Loucy (cell line): ENCODE measurements at regions not wholly inside any gene's neighbourhood (a gene's known extent, or its start where the extent isn't known, plus 50 kb on each side); places are given as distances from the start of the nearest gene placed in this dataset.

ENCODE experiments used
- H2AFZ ChIP-seq: fragments of 200-600 bp; sonication (generic); 2 replicates; pipeline ENCODE4 v1.6.0; 2016; ENCODE audit warnings: antibody characterized with exemption, mild to moderate bottlenecking, low read length, moderate library complexity
- H3F3A ChIP-seq: fragments of 200-600 bp; 2 replicates; pipeline ENCODE4 v1.6.0; 2016; ENCODE audit warnings: antibody characterized with exemption, low read depth, mild to moderate bottlenecking
- H3K27me3 ChIP-seq: fragments of 200-600 bp; sonication (generic); 2 replicates; pipeline ENCODE4 v1.6.1; 2014; ENCODE audit warnings: low read length, mild to moderate bottlenecking; ENCODE audit not compliant: insufficient read depth, poor library complexity, severe bottlenecking
- H3K36me3 ChIP-seq: fragments of 200-600 bp; sonication (generic); 2 replicates; pipeline ENCODE4 v1.6.1; 2016; ENCODE audit warnings: low read length; ENCODE audit not compliant: insufficient read depth
- H3K4me1 ChIP-seq: fragments of 200-600 bp; sonication (generic); 2 replicates; pipeline ENCODE4 v1.5.1; 2014; ENCODE audit warnings: low read length, mild to moderate bottlenecking; ENCODE audit not compliant: insufficient read depth, poor library complexity, severe bottlenecking
- H3K4me2 ChIP-seq: fragments of 200-600 bp; sonication (generic); 2 replicates; pipeline ENCODE4 v1.6.0; 2014; ENCODE audit warnings: antibody characterized with exemption, low read length, low read depth, mild to moderate bottlenecking; ENCODE audit not compliant: poor library complexity, severe bottlenecking
- H3K4me3 ChIP-seq: fragments of 200-600 bp; sonication (generic); 2 replicates; pipeline ENCODE4 v1.5.1; 2014; ENCODE audit warnings: low read length, mild to moderate bottlenecking, mixed read lengths; ENCODE audit not compliant: poor library complexity, severe bottlenecking
- H3K79me2 ChIP-seq: fragments of 200-600 bp; sonication (generic); 2 replicates; pipeline ENCODE4 v1.6.1; 2014; ENCODE audit warnings: low read length; ENCODE audit not compliant: insufficient read depth
- H3K9ac ChIP-seq: fragments of 200-600 bp; sonication (generic); 2 replicates; pipeline ENCODE4 v1.6.0; 2014; ENCODE audit warnings: mild to moderate bottlenecking, low read depth, low read length, moderate library complexity; ENCODE audit not compliant: poor library complexity, severe bottlenecking
- H3K9me2 ChIP-seq: fragments of 200-600 bp; sonication (generic); replicated peaks from 2 replicates; pipeline ENCODE4 v1.6.1; 2016; ENCODE audit warnings: low read depth, low read length, mixed read lengths
- H3K9me3 ChIP-seq: fragments of 200-600 bp; sonication (generic); 2 replicates; pipeline ENCODE4 v1.6.1; 2014; ENCODE audit warnings: mild to moderate bottlenecking, antibody characterized with exemption, low read length, low read depth; ENCODE audit not compliant: insufficient read depth
- H4K20me1 ChIP-seq: fragments of 200-600 bp; sonication (generic); 2 replicates; pipeline ENCODE4 v1.6.0; 2014; ENCODE audit warnings: antibody characterized with exemption, low read length, mild to moderate bottlenecking; ENCODE audit not compliant: insufficient read depth, poor library complexity, severe bottlenecking
- CTCF ChIP-seq: fragments of 200-600 bp; sonication (generic); conservative IDR thresholded peaks from 2 replicates; pipeline ENCODE4 v1.5.1; 2014; ENCODE audit warnings: mild to moderate bottlenecking, antibody characterized with exemption, low read length
- EZH2phosphoT487 ChIP-seq: fragments of 200-600 bp; IDR thresholded peaks from 2 replicates; pipeline ENCODE4 v1.6.1; 2018; ENCODE audit warnings: antibody characterized with exemption, mild to moderate bottlenecking, moderate library complexity, borderline replicate concordance

DNA sequence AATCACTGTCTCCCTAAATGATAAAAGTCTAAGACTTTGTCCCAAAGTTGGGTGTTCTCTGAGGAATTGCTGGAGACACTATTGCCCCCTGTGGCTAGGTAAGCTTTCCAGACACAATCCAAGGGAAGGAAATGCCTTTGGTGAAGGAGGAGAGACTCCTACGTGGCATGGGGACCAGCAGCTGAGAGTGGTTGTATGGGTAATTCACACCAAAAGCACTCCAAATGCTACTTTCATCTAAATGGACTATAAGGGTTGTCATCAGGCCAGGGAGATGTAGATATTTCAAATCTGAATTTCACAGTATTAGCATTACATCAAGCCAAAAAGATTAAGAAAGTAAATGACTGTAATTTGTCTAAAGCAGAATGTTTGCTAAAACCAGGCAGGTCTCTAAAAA, 400.8 kb upstream of the THBS1 start:
- H3K36me3 ChIP-seq = no peaks in the 10 kb centered on the region
- H3K9ac ChIP-seq = no peak overlapping the region
- H3K9me3 ChIP-seq = no peaks in the 10 kb centered on the region
- no peaks in the 10 kb centered on the region for H3K9me2 ChIP-seq
- no peaks in the 10 kb centered on the region for H3F3A ChIP-seq
- no peak overlapping the region for H3K4me2 ChIP-seq
- H4K20me1 ChIP-seq = no peaks in the 10 kb centered on the region
- H2AFZ ChIP-seq = no peak overlapping the region
- H3K4me1 ChIP-seq = no peaks in the 10 kb centered on the region
- no peaks in the 10 kb centered on the region for H3K79me2 ChIP-seq
- TF ChIP-seq EZH2phosphoT487 (no peak), CTCF (no peak)
- no peaks in the 10 kb centered on the region for H3K27me3 ChIP-seq
- no peak overlapping the region for H3K4me3 ChIP-seq

DNA sequence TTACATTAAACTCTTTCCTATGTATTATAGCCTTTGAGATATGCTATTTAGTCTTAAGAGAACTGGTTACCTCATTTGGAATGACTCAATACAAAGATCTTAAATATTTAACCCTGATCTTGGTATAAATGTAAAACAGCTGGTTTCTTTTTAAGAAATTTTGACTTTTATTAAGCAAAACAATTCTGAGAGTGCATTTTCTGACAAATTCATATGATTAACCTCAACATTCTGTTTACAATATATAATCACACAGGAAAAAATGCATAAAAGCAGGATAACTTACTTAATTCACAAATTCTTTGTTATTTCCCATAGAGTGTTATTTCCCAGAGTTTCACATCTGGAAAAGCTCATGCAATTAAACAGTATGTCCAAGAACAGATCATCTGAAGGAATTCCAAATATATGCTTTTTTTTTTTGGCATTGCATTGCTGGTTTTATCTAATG, 400.4 kb upstream of the THBS1 start:
- Histone ChIP-seq H3K4me2 (no peak overlapping the region), H3K9me2 (no peaks in the 10 kb centered on the region), H4K20me1 (no peaks in the 10 kb centered on the region), H3K4me1 (no peaks in the 10 kb centered on the region), H3K79me2 (no peaks in the 10 kb centered on the region), H3K27me3 (no peaks in the 10 kb centered on the region), H3K4me3 (no peak overlapping the region), H3K9me3 (no peaks in the 10 kb centered on the region), H2AFZ (no peak overlapping the region), H3K9ac (no peak overlapping the region), H3K36me3 (no peaks in the 10 kb centered on the region), H3F3A (no peaks in the 10 kb centered on the region)
- TF ChIP-seq EZH2phosphoT487 = no peak
- no peak for TF ChIP-seq CTCF

DNA sequence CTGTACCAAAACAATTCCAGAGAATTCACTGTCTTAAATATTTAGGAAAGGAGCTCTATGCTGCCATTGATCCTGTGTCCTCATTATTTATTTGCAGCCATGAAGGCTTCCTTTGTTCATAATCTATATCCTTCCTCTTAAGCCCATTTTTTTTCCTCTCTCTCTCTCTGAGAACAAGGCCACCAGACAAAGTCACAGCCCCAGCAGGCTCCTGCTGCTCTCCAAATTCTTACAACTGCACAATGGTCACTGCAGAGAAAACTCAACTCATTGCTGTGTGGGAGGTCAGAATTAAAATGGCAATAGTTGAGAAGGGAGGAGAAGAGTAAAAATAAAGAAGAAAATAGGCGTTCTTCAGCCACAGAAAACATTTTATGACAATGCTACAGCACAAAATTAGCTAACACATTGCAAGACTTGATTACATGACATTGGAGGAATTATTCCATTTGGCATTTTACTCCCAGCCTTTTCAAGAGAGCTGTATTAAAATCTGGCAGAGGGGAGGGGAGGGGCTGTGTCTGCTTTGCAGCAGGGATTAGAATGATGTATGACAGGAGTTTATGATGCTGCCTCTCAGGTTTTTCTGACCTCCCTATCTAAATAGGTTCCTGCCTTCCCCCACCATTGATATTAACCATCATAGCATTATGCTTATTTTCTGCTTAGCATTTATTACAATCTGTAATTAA, 399.7 kb upstream of the THBS1 start:
- Histone ChIP-seq H3K36me3 (no peaks in the 10 kb centered on the region), H3K4me1 (no peaks in the 10 kb centered on the region), H3K4me3 (no peak overlapping the region), H3F3A (no peaks in the 10 kb centered on the region), H3K27me3 (no peaks in the 10 kb centered on the region), H2AFZ (no peak overlapping the region), H3K9me2 (no peaks in the 10 kb centered on the region), H3K9ac (no peak overlapping the region), H3K4me2 (no peak overlapping the region), H3K9me3 (no peaks in the 10 kb centered on the region), H3K79me2 (no peaks in the 10 kb centered on the region), H4K20me1 (no peaks in the 10 kb centered on the region)
- TF ChIP-seq CTCF = no peak
- no peak for TF ChIP-seq EZH2phosphoT487
